ENCODE measurements at regions not wholly inside any gene's neighbourhood (a gene's known extent, or its start where the extent isn't known, plus 50 kb on each side); places are given as distances from the start of the nearest gene placed in this dataset.

- ChIA-PET POLR2A (no interaction called here), CTCF (no interaction called here)
- no peak for ATAC-seq
- Mint-ChIP-seq H3K4me3 (no peak overlapping the region), H3K27me3 (no peaks in the 10 kb centered on the region), H3K27ac (no peak overlapping the region), H3K9me3 (peaks cover 0 to 4% (median 0%) of the 10 kb centered on the region in 11 donors), H3K36me3 (no peaks in the 10 kb centered on the region), H3K4me1 (peaks cover 0 to 2% (median 0%) of the 10 kb centered on the region in 7 donors)
- H3K27ac ChIP-seq (ENCODE audit: low read depth, low read length), result no peak overlapping the region
- DNase-seq, result no peak
- H3K36me3 ChIP-seq (ENCODE audit: control insufficient read depth in 2 of 3, insufficient read depth in 3 of 3, low read length in 3 of 3), result no peaks in the 10 kb centered on the region
- intact Hi-C loops (cut with micrococcal nuclease), result no loop called here
- H3K4me3 ChIP-seq (ENCODE audit: low read length), result no peak overlapping the region
- no peaks in the 10 kb centered on the region for H3K27me3 ChIP-seq (ENCODE audit: control insufficient read depth in 2 of 2, insufficient read depth in 2 of 2, low read length in 2 of 2)
- H3K4me1 ChIP-seq (ENCODE audit: control insufficient read depth in 2 of 2, insufficient read depth in 2 of 2, low read length in 2 of 2), result no peaks in the 10 kb centered on the region
- H3K9me3 ChIP-seq (ENCODE audit: control insufficient read depth in 2 of 3, low read length in 3 of 3), result no peaks in the 10 kb centered on the region
These were observed 234.1 kb downstream of the GLI2 start for GRCh38 chr2:120969613-120970355.

DNA sequence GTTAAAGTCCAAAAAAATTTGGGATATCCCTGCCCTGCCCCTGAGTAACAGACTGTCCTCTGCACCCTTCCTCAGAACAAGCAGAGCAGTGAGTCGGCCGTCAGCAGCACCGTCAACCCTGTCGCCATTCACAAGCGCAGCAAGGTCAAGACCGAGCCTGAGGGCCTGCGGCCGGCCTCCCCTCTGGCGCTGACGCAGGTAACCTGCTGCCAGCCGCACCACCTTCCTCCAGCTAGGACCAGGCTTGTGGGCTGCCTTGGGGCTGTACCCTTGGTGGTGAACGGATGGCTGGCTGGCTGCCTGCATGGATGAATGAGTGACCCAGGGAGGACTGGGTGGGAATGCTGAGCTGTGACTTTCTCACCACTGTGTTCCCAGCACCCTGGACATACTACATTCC is 236.2 kb downstream of the GLI2 start:
- no peaks in the 10 kb centered on the region for H3K27me3 Mint-ChIP-seq

DNA sequence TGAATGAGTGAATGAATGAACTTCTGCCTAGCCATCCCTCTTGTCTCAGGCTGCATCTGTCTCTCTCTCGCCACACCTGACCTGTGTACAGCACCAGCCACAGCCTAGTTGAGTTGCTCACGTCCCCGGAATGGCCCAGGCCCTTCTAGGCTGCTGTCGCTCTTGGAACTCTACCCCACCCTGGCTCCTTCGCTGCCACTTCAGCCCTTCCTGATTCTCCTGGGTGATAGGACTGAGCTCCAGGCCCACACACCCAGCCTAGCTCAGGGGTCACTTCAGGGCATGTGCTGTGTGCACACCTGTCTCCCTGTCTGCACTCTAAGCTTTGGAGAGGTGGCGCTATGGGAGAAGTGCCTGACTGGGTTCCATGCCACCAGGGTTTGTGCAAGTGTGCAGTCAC is 236.6 kb downstream of the GLI2 start:
- H3K36me3 ChIP-seq (ENCODE audit: control insufficient read depth in 2 of 3, insufficient read depth in 3 of 3, low read length in 3 of 3), result no peaks in the 10 kb centered on the region
- Mint-ChIP-seq H3K27ac (no peak overlapping the region), H3K4me3 (no peak overlapping the region), H3K9me3 (peaks cover 0 to 4% (median 0%) of the 10 kb centered on the region in 11 donors), H3K4me1 (peaks cover 0 to 2% (median 0%) of the 10 kb centered on the region in 7 donors), H3K27me3 (no peaks in the 10 kb centered on the region), H3K36me3 (no peaks in the 10 kb centered on the region)
- ChIA-PET CTCF (no interaction called here), POLR2A (no interaction called here)
- no peaks in the 10 kb centered on the region for H3K9me3 ChIP-seq (ENCODE audit: control insufficient read depth in 2 of 3, low read length in 3 of 3)
- intact Hi-C loops (cut with micrococcal nuclease), result no loop called here
- no peaks in the 10 kb centered on the region for H3K4me1 ChIP-seq (ENCODE audit: control insufficient read depth in 2 of 2, insufficient read depth in 2 of 2, low read length in 2 of 2)
- H3K4me3 ChIP-seq (ENCODE audit: low read length), result no peak overlapping the region
- DNase-seq (no peak), ATAC-seq (no peak)
- no peaks in the 10 kb centered on the region for H3K27me3 ChIP-seq (ENCODE audit: control insufficient read depth in 2 of 2, insufficient read depth in 2 of 2, low read length in 2 of 2)
- H3K27ac ChIP-seq (ENCODE audit: low read depth, low read length), result no peak overlapping the region

More for the DNA sequence above, 236.2 kb downstream of the GLI2 start:
- intact Hi-C loops (cut with micrococcal nuclease), result no loop called here
- no peak overlapping the region for H3K27ac ChIP-seq (ENCODE audit: low read depth, low read length)
- Mint-ChIP-seq H3K36me3 (no peaks in the 10 kb centered on the region), H3K4me3 (no peak overlapping the region), H3K4me1 (peaks cover 0 to 2% (median 0%) of the 10 kb centered on the region in 7 donors), H3K9me3 (peaks cover 0 to 4% (median 0%) of the 10 kb centered on the region in 11 donors), H3K27ac (no peak overlapping the region)
- CTCF ChIA-PET, result no interaction called here
- no peaks in the 10 kb centered on the region for H3K27me3 ChIP-seq (ENCODE audit: control insufficient read depth in 2 of 2, insufficient read depth in 2 of 2, low read length in 2 of 2)
- no peak for DNase-seq
- ATAC-seq, result no peak
- H3K9me3 ChIP-seq (ENCODE audit: control insufficient read depth in 2 of 3, low read length in 3 of 3), result no peaks in the 10 kb centered on the region
- no peaks in the 10 kb centered on the region for H3K4me1 ChIP-seq (ENCODE audit: control insufficient read depth in 2 of 2, insufficient read depth in 2 of 2, low read length in 2 of 2)
- no peaks in the 10 kb centered on the region for H3K36me3 ChIP-seq (ENCODE audit: control insufficient read depth in 2 of 3, insufficient read depth in 3 of 3, low read length in 3 of 3)
- POLR2A ChIA-PET, result no interaction called here
- no peak overlapping the region for H3K4me3 ChIP-seq (ENCODE audit: low read length)

- peaks cover 0 to 2% (median 0%) of the 10 kb centered on the region in 7 donors for H3K4me1 Mint-ChIP-seq
- no peaks in the 10 kb centered on the region for H3K27me3 Mint-ChIP-seq
- ATAC-seq (no peak), DNase-seq (no peak)
- Histone ChIP-seq H3K9me3 (ENCODE audit: control insufficient read depth in 2 of 3, low read length in 3 of 3) (no peaks in the 10 kb centered on the region), H3K36me3 (ENCODE audit: control insufficient read depth in 2 of 3, insufficient read depth in 3 of 3, low read length in 3 of 3) (no peaks in the 10 kb centered on the region), H3K27me3 (ENCODE audit: control insufficient read depth in 2 of 2, insufficient read depth in 2 of 2, low read length in 2 of 2) (no peaks in the 10 kb centered on the region), H3K4me3 (ENCODE audit: low read length) (no peak overlapping the region), H3K27ac (ENCODE audit: low read depth, low read length) (no peak overlapping the region), H3K4me1 (ENCODE audit: control insufficient read depth in 2 of 2, insufficient read depth in 2 of 2, low read length in 2 of 2) (no peaks in the 10 kb centered on the region)
- H3K27ac Mint-ChIP-seq, result no peak overlapping the region
- POLR2A ChIA-PET, result no interaction called here
- H3K9me3 Mint-ChIP-seq, result peaks cover 0 to 4% (median 0%) of the 10 kb centered on the region in 11 donors
- H3K4me3 Mint-ChIP-seq, result no peak overlapping the region
- H3K36me3 Mint-ChIP-seq, result no peaks in the 10 kb centered on the region
- CTCF ChIA-PET, result no interaction called here
- intact Hi-C loops (cut with micrococcal nuclease), result no loop called here
These were observed 237.5 kb downstream of the GLI2 start for GRCh38 chr2:120973196-120973595.

DNA sequence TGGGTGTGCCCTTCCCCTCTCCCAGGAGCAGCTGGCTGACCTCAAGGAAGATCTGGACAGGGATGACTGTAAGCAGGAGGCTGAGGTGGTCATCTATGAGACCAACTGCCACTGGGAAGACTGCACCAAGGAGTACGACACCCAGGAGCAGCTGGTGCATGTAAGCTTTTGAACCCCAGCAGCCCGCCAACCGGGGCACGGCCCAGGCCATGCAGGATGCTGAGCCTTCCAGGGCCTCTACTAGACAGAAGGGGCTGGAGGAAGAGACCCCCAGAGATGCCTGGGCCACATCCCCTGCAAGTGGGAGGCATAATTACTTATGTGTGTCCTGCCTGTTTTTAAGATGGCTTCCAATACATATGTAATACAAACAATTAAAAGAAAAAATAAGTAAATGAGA is 239.3 kb downstream of the GLI2 start:
- ChIA-PET CTCF (no interaction called here), POLR2A (no interaction called here)
- Mint-ChIP-seq H3K4me1 (no peaks in the 10 kb centered on the region), H3K9me3 (peaks cover 0 to 4% (median 0%) of the 10 kb centered on the region in 11 donors), H3K36me3 (no peaks in the 10 kb centered on the region), H3K27me3 (no peaks in the 10 kb centered on the region), H3K27ac (no peak overlapping the region), H3K4me3 (no peak overlapping the region)
- intact Hi-C loops (cut with micrococcal nuclease), result no loop called here
- Histone ChIP-seq H3K36me3 (ENCODE audit: control insufficient read depth in 2 of 3, insufficient read depth in 3 of 3, low read length in 3 of 3) (no peaks in the 10 kb centered on the region), H3K9me3 (ENCODE audit: control insufficient read depth in 2 of 3, low read length in 3 of 3) (no peaks in the 10 kb centered on the region), H3K4me1 (ENCODE audit: control insufficient read depth in 2 of 2, insufficient read depth in 2 of 2, low read length in 2 of 2) (no peaks in the 10 kb centered on the region), H3K4me3 (ENCODE audit: low read length) (no peak overlapping the region), H3K27ac (ENCODE audit: low read depth, low read length) (no peak overlapping the region), H3K27me3 (ENCODE audit: control insufficient read depth in 2 of 2, insufficient read depth in 2 of 2, low read length in 2 of 2) (no peaks in the 10 kb centered on the region)
- ATAC-seq (no peak), DNase-seq (no peak)

DNA sequence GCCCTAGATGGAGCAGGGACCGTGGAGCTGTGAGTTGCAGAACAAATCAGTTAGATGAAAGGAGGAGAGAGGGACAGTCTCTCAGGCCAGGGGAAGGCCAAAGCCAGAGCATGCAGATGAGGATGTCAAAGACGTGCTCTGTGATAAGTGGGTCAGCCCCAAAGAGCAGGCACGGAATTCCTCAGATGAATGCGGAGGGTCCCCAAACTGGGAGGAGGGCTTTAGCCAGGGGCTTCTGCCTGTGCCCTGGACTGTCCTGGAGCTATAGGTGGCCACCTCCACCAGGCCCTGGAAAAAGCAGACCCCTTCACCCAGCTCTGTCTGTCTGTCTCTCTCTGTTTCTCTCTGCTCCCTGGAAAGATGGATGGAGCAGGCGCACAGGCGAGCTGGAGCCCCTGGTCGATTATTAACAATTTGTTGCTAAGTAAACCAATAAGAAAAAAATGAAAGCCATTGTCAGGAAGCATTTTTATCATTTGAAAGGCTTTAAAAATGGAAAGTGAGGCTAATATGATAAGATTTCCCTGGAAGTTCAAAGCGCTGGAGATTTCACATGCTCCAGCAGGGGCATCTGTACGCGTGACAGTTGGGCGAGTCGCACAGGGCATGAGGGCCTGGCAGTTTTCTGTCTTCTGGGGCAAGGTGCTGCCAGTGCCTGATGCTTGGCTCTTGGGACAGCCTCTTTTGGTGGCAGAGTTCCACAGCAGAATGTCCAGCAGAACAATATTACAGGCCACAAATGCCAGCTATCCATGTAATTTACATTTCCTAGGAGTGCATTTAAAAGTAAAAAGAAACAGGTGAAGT is 241.0 kb downstream of the GLI2 start:
- no peak overlapping the region for H3K27ac Mint-ChIP-seq
- Histone ChIP-seq H3K9me3 (ENCODE audit: control insufficient read depth in 2 of 3, low read length in 3 of 3) (no peaks in the 10 kb centered on the region), H3K4me3 (ENCODE audit: low read length) (no peak overlapping the region), H3K27ac (ENCODE audit: low read depth, low read length) (no peak overlapping the region), H3K36me3 (ENCODE audit: control insufficient read depth in 2 of 3, insufficient read depth in 3 of 3, low read length in 3 of 3) (no peaks in the 10 kb centered on the region), H3K4me1 (ENCODE audit: control insufficient read depth in 2 of 2, insufficient read depth in 2 of 2, low read length in 2 of 2) (no peaks in the 10 kb centered on the region), H3K27me3 (ENCODE audit: control insufficient read depth in 2 of 2, insufficient read depth in 2 of 2, low read length in 2 of 2) (no peaks in the 10 kb centered on the region)
- no peak for ATAC-seq
- intact Hi-C loops (cut with micrococcal nuclease), result no loop called here
- CTCF ChIA-PET, result no interaction called here
- H3K9me3 Mint-ChIP-seq, result peaks cover 0 to 6% (median 0%) of the 10 kb centered on the region in 11 donors
- H3K4me3 Mint-ChIP-seq, result no peak overlapping the region
- H3K36me3 Mint-ChIP-seq, result no peaks in the 10 kb centered on the region
- no peaks in the 10 kb centered on the region for H3K4me1 Mint-ChIP-seq
- no peak for DNase-seq
- no peaks in the 10 kb centered on the region for H3K27me3 Mint-ChIP-seq
- POLR2A ChIA-PET, result no interaction called here

All from naive thymus-derived CD4-positive, alpha-beta T cell (primary cell).